KOPT-K1 (cell line): ENCODE measurements at regions not wholly inside any gene's neighbourhood (a gene's known extent, or its start where the extent isn't known, plus 50 kb on each side); places are given as distances from the start of the nearest gene placed in this dataset.

Experiments
- H3K27ac ChIP-seq: fragments of 200-600 bp; sonication (generic); 2 replicates; pipeline ENCODE4 v1.5.1; 2016; ENCODE audit warnings: antibody characterized with exemption, mild to moderate bottlenecking, low read depth, low read length; ENCODE audit not compliant: poor library complexity, severe bottlenecking
- H3K36me3 ChIP-seq: fragments of 200-600 bp; sonication (generic); 2 replicates; pipeline ENCODE4 v1.5.1; 2017; ENCODE audit warnings: antibody characterized with exemption, mild to moderate bottlenecking, low read length, moderate library complexity; ENCODE audit not compliant: insufficient read depth
- H3K9me3 ChIP-seq: fragments of 200-600 bp; sonication (generic); 2 replicates; pipeline ENCODE4 v1.5.1; 2017; ENCODE audit warnings: antibody characterized with exemption, low read length, mild to moderate bottlenecking; ENCODE audit not compliant: insufficient read depth, poor library complexity, severe bottlenecking

DNA sequence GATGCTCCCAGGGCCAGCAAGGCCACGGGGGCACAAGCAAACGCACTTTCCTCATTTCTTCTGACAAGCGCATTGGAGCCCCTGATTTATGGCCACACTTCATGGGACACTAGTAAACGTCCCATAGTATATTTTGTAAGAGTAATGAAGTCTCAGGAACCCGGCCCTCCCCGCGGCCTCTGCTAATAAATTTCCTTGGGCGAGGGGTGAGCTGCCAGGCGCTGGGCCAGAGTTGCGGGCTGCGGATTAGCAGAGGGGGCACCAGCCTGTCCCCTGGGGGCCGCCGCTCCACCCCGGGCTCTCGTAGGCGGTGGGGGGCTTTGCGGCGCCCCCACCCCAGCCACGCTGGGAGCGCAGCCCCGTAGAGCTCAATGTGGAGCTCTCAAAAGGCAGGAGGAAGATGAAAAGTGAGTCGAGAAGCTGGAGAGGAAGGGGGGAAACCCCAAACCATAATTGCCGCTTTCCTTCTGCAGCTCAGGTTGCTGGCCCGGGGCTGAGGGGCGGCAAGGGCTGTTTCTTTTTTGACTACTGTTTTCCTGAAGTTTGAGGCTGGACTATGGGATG lies 173.6 kb downstream of the CDC5L start:
- H3K27ac ChIP-seq = no peak overlapping the region
- no peaks in the 10 kb centered on the region for H3K36me3 ChIP-seq
- no peaks in the 10 kb centered on the region for H3K9me3 ChIP-seq

DNA sequence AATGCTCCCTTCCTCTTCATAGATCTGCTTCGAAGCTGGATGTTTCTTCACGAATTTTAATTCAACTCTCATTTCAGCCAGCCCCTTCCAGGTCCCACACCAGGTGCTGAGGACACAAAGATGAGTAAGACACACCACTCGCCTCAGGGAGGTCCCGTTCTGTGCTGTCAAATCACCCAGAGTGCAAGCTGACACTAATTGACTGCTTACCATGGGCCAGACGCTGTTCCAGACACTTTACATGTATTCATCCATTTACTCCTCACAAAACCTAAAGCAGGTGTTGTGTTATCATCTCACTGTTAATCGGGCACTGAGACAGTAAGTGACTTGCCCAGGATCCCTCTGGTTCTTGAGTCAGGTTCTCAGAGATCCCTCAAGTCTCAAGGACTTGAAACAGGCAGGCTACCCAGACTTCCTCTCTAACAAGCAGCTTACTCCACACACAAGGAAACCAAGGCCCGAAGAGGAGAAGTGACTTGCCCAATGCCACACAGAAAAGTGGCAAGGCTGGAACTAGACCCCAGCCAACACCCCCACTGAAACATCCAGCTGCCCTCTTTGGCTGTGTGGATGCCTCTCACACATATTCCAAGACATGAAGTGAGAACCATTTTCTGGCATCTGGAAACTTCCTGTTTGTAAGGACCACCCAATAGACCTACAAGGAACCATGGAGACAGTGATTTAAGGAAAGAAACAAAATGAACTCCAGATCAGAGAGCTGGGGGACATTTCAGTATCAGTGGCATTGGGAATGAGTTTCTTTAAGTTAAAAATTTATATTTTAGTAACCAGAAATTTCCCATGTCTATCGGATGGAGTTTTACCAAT lies 174.5 kb downstream of the CDC5L start:
- Histone ChIP-seq H3K36me3 (no peaks in the 10 kb centered on the region), H3K27ac (no peak overlapping the region)

DNA sequence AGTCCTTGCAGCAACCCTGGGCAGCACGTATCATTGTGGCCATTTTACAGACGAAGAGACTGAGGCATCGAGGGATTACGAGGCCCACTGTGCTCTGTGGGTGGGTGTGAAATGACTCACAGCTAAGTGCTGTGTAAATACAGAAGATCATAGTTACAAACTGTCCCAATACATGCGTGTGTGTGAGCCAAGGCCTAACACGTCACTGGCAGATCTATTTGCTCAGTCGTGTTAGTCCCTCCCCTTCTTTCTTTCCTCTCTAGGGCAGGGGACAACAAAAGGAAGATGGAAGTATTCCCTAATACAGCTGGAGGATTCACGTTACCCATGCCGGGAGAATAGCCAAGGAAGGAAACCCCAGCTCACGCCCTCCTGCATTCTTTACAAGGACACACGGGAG lies 175.9 kb downstream of the CDC5L start:
- H3K36me3 ChIP-seq = no peaks in the 10 kb centered on the region
- H3K27ac ChIP-seq = no peak overlapping the region
- H3K9me3 ChIP-seq = no peaks in the 10 kb centered on the region

More for the DNA sequence above, 174.5 kb downstream of the CDC5L start:
- H3K9me3 ChIP-seq = no peaks in the 10 kb centered on the region

DNA sequence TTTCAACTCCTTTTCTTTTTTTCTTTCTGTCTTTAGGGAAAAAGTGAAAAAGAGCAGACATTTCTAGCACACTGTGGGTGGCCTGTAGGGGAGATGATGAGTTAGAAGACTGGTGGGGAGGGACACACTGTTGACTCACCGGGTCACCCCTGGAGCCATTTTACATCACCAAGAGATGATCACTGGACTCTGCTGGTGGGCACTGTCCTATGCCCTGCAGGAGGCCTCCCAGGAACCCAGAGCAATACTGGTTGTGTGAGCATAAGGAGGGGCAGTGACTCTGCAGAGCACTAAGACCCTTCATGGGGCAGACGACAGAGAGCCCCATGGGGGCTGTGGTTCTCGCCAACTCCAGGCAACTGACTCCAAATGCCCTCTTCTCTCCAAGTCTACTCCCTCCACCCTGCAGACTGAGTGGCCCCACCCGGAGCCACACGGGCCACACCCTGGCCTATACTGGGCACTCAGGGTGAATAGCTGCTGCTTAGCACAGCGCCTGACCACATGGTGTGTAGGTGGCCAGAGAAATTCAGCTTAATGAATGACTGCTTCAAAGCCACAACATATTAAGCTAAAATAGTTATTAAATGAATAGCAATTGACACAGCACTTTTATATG lies 177.5 kb downstream of the CDC5L start:
- H3K36me3 ChIP-seq = no peaks in the 10 kb centered on the region
- no peak overlapping the region for H3K27ac ChIP-seq

DNA sequence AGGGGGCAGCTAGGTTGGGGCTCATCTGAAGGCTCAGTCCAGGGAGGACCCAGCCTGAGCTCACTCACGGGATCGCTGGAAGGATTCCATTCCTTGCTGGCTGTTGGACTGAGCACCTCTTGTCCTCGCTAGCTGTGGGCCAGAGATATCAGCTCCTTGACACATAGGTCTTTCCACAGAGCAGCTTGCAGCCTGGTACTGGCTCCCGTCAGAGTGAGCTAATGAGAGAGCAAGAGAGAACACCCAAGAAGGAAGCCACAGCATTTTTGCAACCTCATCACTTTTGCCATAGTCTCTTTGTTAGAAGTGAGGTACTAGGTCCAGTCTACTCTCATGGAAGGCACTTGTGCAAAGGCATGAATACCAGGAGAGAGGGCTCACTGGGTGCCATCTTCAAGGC lies 179.9 kb downstream of the CDC5L start:
- Histone ChIP-seq H3K36me3 (no peaks in the 10 kb centered on the region), H3K9me3 (no peaks in the 10 kb centered on the region), H3K27ac (no peak overlapping the region)

More for the DNA sequence above, 177.5 kb downstream of the CDC5L start:
- H3K9me3 ChIP-seq = no peaks in the 10 kb centered on the region

DNA sequence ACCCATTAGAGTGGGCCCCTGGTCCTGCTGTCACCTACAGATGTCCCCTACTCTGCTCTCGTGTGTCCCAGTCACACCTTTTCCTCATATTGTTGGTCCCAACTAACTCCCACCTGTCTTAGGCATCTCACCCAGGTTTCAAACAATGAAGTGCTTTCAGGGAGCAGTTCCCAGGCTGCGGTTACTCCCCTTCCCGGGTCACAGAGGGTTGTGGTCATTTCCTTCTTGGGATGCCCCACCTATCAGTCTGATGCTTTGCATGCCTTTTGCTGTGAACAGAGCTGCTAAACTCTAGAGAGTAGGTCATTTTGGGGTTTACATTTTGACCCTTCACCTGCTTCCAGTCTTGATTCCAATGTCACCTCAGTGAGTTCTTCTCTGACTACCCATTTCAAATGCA lies 181.6 kb downstream of the CDC5L start:
- no peak overlapping the region for H3K27ac ChIP-seq

DNA sequence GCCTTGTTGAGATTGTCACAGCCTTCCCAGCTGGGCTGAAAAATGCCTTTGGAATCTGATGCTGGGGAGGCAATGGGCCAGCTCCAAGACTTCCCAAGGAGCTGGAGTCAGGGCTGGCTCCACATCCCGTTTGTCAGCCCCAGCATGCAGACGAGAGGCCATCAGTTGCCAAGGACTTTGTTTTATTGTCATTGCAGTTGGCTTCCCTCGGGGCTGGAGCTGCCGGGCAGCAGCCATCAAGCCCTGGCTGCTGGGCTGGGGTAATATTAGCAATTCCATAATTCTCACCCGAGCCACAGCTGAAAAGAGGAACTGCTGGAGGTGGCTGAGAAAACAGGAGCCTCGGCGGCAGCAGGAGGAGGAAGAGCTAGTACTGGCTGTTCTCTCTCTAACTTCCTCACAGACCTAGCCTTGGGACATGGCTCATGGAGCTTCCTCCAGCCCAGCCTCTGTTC lies 182.5 kb downstream of the CDC5L start:
- Histone ChIP-seq H3K36me3 (no peaks in the 10 kb centered on the region), H3K27ac (no peak overlapping the region), H3K9me3 (no peaks in the 10 kb centered on the region)

More for the DNA sequence above, 181.6 kb downstream of the CDC5L start:
- H3K9me3 ChIP-seq = no peaks in the 10 kb centered on the region
- no peaks in the 10 kb centered on the region for H3K36me3 ChIP-seq

DNA sequence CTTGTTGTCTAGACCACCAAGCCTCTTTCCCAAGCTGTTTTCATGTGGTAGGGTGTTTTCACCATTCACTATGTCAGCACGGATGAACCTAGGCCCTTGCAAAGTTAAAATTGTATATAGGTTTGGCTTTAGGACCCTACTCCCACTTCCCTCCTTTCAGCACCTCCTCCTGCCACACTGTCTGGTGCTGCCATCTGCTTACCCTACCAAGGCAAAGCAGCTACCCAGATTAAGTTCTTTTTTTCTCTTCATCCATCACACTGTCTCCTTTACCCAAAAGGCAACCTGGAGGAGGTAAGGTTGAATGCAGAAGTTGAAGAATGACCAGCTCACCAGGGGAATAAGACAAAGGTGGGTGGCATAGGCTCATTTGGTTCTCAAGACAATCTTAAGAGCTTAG lies 184.0 kb downstream of the CDC5L start:
- no peaks in the 10 kb centered on the region for H3K9me3 ChIP-seq
- H3K36me3 ChIP-seq = no peaks in the 10 kb centered on the region
- H3K27ac ChIP-seq = no peak overlapping the region

DNA sequence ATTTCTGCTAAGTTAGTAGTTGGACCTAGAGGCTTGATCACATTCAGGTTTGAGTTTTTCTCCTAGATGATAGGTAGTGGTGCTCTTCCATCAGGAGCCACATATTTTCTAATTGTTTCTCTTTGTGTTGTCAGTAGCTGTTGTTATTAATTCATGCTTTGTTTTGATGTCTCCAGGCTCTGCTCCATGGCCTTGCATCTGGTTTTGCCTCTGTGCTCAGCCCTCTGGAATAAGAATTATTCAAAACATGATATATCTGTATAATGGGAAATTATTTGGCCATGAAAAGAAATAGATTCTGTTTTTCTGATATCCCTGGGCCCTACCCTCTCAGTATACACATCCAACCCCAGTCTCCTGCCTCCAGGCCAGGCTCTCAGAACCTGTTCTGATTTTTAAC lies 184.8 kb downstream of the CDC5L start:
- no peaks in the 10 kb centered on the region for H3K9me3 ChIP-seq
- H3K27ac ChIP-seq = no peak overlapping the region
- H3K36me3 ChIP-seq = no peaks in the 10 kb centered on the region

DNA sequence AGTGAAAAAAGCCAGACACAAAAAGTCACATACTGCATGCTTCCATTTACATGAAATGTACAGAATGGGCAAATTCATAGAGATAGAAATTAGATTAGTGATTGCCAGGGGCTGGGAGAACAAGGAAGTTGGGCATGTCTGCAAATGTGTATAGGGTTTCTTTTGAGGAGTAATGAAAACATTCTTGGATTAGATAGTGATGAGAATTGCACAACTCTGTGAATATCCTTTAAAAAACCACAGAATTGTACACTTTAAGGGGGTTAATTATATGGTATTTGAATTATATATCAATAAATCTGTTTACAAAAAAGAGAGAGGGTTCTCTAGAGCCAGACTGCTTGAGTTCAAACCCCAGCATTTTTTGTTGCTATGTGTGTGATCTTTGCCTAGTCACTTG lies 188.1 kb downstream of the CDC5L start:
- no peaks in the 10 kb centered on the region for H3K36me3 ChIP-seq
- H3K9me3 ChIP-seq = no peaks in the 10 kb centered on the region
- H3K27ac ChIP-seq = no peak overlapping the region

DNA sequence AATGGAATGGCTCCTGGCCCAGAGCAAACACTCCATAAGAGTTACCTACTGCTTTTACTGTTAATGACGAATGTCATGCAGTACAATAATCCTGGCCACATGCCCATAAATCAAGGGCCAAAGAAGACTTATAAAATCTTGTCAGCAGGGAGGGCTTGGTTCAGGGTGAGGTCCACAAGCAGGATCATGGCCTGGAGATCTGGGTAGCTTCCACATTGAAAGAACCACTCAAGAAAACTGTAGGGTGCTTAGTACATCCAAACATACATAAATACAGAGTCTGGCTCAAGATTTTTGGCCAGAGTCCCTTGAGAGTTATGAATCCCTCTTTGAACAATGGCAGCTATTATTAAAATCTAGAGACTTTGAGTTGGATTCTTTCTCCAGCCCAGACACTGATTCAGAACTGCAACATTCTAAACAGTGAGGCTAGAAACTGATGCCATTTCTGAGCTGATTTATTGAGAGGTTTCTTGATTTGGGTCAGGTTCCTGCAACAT lies 188.7 kb downstream of the CDC5L start:
- no peak overlapping the region for H3K27ac ChIP-seq
- no peaks in the 10 kb centered on the region for H3K36me3 ChIP-seq
- H3K9me3 ChIP-seq = no peaks in the 10 kb centered on the region

DNA sequence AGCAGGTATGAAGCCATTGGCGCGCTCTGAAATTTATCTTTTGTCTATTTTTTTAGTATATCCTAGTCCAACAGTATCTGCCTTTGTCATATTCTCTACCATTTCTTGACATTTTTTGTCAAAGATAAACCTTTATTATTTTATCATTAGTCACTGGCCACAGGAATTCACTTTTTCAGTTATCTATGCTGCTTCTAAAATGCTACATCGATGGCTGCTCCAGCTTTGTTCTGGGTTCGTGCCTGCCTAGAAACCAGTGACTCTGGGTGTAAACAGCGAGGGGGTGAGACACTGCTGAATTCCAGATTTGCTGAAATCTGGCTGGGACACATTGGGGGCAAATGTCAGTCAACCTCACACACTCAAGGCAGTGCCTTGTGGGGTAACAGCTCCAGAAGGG lies 193.4 kb downstream of the CDC5L start:
- Histone ChIP-seq H3K36me3 (no peaks in the 10 kb centered on the region), H3K27ac (no peak overlapping the region), H3K9me3 (peaks cover 11% of the 10 kb centered on the region)

DNA sequence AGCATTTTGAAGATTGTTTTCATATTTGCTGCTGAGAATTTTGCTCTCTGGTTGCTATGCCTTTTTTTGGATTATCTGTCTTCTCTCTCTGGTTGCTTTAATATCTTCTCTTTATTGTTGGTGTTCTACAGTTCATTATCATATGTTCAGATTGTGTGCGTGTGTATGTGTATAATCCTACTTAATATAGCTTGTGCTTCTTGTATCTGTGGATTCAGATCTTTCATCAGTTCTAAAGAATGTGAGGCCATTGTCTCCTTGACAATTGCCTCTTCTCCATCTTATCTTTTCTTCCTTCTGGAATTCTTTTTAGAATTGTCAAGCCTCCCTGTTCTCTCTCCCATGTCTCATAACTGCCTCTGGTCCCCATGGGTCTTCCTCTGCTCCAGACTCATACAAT lies 195.4 kb downstream of the CDC5L start:
- H3K27ac ChIP-seq = no peak overlapping the region
- H3K9me3 ChIP-seq = peaks cover 11% of the 10 kb centered on the region
- no peaks in the 10 kb centered on the region for H3K36me3 ChIP-seq

DNA sequence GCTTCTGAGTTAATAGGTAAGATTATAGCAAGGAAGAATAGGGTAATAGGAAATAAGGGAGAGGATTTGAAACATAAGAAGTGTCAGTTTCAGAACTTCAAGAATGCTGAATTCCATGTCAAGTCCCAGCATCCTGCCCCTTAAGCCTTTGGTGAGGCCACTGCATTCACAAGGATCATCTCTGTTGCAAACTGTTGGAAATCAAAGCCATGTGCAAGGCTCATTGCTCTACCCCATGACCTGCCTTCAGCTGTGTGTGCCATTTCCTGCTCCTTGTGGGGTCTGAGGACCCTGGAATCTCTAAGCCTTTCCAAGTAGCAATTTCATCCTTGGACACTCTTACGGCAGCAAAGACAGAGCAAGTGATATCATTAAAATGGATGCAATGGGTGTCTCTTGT lies 203.0 kb downstream of the CDC5L start:
- no peak overlapping the region for H3K27ac ChIP-seq
- no peaks in the 10 kb centered on the region for H3K9me3 ChIP-seq
- no peaks in the 10 kb centered on the region for H3K36me3 ChIP-seq

DNA sequence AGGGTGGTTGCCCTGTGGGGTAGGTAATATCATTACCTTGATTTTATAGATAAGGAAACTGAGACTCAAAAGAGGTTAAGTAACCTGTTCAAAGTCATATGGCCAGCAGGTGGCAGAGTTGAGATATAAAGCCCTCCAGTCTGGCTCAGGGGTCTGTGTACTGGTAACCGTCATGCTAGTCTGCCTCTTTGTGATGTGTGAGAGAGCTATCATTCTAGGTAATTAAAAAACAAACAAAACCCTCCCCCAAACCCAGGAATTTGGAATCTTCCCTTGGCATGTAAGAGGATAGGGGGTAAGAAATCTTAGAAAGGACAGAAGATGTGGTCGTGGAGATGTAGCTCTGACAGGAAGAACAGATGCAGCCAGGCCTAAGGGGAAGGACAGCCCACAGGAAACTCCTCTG lies 206.0 kb downstream of the CDC5L start:
- H3K36me3 ChIP-seq = no peaks in the 10 kb centered on the region
- H3K9me3 ChIP-seq = no peaks in the 10 kb centered on the region
- H3K27ac ChIP-seq = no peak overlapping the region
